ENCODE measurements at regions not wholly inside any gene's neighbourhood (a gene's known extent, or its start where the extent isn't known, plus 50 kb on each side); places are given as distances from the start of the nearest gene placed in this dataset.
"Not testable (repeated sequence)": the region's sequence is repeated elsewhere in the genome, so short reads cannot be mapped to it uniquely, and the experiment has no call there.

GRCh38 chr12:91880528-91880927 is 265.1 kb downstream of the BTG1 start:
- DNase-seq: no peak

- no peak for DNase-seq
These were observed 268.0 kb downstream of the BTG1 start for GRCh38 chr12:91877456-91878235.

- DNase-seq: peak; percentile 79
These were observed 268.6 kb downstream of the BTG1 start for GRCh38 chr12:91877022-91877421.

- not testable (repeated sequence) for DNase-seq
These were observed 270.0 kb downstream of the BTG1 start for GRCh38 chr12:91875671-91876070.

GRCh38 chr12:91874086-91874865 is 271.4 kb downstream of the BTG1 start:
- no peak for DNase-seq

- DNase-seq: no peak
These were observed 273.9 kb downstream of the BTG1 start for GRCh38 chr12:91871751-91872150.

- DNase-seq: no peak
These were observed 274.6 kb downstream of the BTG1 start for GRCh38 chr12:91870872-91871707.

GRCh38 chr12:91868054-91868453 is 277.6 kb downstream of the BTG1 start:
- no peak for DNase-seq

GRCh38 chr12:91866566-91866965 is 279.1 kb downstream of the BTG1 start:
- DNase-seq: no peak

- no peak for DNase-seq
These were observed 281.9 kb downstream of the BTG1 start for GRCh38 chr12:91863702-91864101.

- DNase-seq: no peak
These were observed 284.1 kb downstream of the BTG1 start for GRCh38 chr12:91861554-91861953.

- DNase-seq: no peak
These were observed 286.3 kb downstream of the BTG1 start for GRCh38 chr12:91859347-91859746.

- no peak for DNase-seq
These were observed 287.7 kb downstream of the BTG1 start for GRCh38 chr12:91857813-91858542.

- no peak for DNase-seq
These were observed 290.9 kb downstream of the BTG1 start for GRCh38 chr12:91854725-91855124.

- DNase-seq: no peak
These were observed 292.1 kb downstream of the BTG1 start for GRCh38 chr12:91853350-91854127.

- DNase-seq: no peak
These were observed 293.0 kb downstream of the BTG1 start for GRCh38 chr12:91852634-91853033.

- DNase-seq: no peak
These were observed 293.7 kb downstream of the BTG1 start for GRCh38 chr12:91851741-91852477.

GRCh38 chr12:91846466-91847055 is 299.1 kb downstream of the BTG1 start:
- no peak for DNase-seq

- DNase-seq: no peak
These were observed 300.3 kb downstream of the BTG1 start for GRCh38 chr12:91845365-91845764.

GRCh38 chr12:91841822-91842221 is 303.8 kb downstream of the BTG1 start:
- no peak for DNase-seq

GRCh38 chr12:91836696-91837095 is 308.9 kb downstream of the BTG1 start:
- no peak for DNase-seq

Measured in activated CD8-positive, alpha-beta memory T cell treated with anti-CD3 and anti-CD28 coated beads, Interleukin-2, amount 50 U/mL, for 48 hours (primary cell).